GM18951 (cell line): ENCODE measurements at regions not wholly inside any gene's neighbourhood (a gene's known extent, or its start where the extent isn't known, plus 50 kb on each side); places are given as distances from the start of the nearest gene placed in this dataset.
"Not testable (repeated sequence)": the region's sequence is repeated elsewhere in the genome, so short reads cannot be mapped to it uniquely, and the experiment has no call there.

Experiments used
- POLR2A ChIP-seq: IDR thresholded peaks from 4 replicates; pipeline ENCODE4 v1.6.1; 2011; ENCODE audit warnings: mild to moderate bottlenecking; ENCODE audit not compliant: insufficient read length, insufficient read depth; ENCODE audit errors: extremely low read depth
- in situ Hi-C: fragments of 300-500 bp; cut with MboI; formaldehyde crosslinking; loops from one replicate; pipeline ENCODE4 v1.12.0; 2022; ENCODE audit warnings: low sequenced_read_pairs, mixed read lengths, inconsistent platforms; ENCODE audit not compliant: unreplicated experiment

DNA sequence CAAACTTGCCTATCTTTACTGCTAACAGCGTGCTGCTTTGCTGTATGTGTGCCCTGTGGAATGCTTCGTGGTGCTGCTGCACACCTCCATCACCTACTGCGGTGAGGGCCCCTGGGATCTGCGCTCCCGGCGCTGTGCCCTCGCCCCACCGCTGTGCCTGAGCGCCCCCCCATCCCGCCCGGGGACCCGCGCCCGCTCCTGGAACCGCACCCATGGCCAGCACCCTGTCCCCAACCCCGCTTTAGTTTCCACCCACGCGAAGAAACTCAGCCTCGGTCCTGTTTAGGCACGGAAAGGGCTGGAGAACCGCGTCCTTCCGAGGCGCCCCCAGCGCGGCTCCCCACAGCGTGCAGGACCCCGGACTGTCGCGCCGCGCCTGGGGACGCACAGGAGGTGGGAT, 373.4 kb downstream of the GOLGA6L6 start:
- in situ Hi-C loops = not testable (repeated sequence)

DNA sequence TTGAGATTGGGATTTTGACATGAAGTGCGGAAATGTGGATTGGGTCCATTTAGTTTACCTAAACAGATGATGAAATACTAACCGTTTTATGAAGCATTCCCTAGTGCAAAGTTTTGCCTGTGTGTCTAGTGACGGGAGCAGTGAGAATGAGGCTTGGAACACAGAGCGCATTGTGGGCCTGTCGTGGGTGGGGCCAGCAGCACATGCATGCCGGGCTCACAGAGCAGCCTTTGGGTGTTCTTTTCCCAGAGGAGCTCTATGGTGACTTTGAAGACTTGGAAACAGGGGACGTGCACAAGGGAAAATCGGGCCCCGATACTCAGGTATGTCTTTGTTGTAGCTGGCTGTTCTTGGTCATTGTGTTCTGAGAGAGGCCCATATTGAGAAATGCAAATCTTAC, 388.1 kb downstream of the GOLGA6L6 start:
- in situ Hi-C loops = not testable (repeated sequence)

DNA sequence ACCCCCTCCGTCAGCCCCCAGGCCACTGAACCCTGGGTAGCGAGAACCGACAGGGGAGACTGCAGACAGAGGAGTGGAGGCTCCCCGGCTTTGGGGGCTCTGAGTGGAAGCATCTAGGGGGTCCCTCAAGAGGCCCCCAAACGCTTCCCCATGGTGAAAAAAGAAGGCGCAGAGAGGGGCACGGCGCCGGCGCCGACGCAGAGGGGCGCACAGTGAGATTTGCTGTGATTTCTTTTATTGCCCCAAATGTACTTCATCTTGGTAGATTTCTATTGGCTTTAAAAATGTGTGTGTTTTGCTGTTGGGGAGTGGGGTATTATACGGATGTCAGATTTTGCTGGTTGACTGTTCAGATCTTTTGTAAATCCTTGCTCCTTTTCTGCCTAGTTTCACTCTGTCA, 392.9 kb downstream of the GOLGA6L6 start:
- in situ Hi-C loops = not testable (repeated sequence)

DNA sequence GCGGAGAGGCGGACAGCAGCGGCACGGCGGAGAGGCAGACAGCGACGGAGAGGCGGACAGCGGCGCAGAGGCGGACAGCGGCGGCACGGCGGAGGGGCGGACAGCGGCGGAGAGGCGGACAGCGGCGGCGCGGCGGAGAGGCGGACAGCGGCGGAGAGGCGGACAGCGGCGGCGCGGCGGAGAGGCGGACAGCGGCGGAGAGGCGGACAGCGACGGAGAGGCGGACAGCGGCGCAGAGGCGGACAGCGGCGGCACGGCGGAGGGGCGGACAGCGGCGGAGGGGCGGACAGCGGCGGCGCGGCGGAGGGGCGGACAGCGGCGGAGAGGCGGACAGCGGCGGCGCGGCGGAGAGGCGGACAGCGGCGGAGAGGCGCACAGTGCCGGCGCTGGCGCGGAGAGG, 393.6 kb downstream of the GOLGA6L6 start:
- in situ Hi-C loops = not testable (repeated sequence)

DNA sequence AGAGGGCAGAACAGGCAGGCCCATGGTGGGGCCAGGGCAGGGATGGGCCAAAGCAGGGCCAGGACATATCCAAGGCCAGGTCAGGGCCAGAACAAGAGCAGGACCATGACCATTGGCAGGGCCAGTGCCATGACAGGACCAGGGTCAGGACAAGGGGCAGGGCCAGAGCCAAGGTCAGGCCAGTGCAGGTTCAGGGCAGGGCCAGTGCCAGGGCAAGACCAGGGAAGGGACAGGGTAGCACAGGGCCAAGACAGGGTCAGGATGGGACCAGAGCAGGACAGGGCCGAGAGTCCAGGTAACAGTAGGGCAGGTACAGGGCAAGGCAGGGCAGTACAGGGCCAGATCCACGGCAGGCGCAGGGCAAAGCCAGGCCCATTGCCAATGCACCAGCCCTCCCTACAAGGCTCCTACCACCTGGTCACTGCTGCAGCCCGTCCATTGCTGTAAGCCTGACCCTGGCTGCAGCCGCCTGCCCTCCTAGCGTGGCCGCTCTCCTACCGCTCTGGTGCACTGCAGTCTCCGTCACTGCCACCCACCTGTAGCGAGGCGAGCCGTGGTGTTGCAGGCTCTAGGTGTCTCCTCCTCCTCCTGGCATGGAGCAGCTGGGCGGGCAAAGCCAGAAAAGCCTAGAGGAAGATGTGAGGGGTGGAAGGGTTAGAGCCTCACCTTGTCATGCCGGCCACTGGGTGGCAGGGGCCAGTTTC, 397.1 kb downstream of the GOLGA6L6 start:
- in situ Hi-C loops = not testable (repeated sequence)

DNA sequence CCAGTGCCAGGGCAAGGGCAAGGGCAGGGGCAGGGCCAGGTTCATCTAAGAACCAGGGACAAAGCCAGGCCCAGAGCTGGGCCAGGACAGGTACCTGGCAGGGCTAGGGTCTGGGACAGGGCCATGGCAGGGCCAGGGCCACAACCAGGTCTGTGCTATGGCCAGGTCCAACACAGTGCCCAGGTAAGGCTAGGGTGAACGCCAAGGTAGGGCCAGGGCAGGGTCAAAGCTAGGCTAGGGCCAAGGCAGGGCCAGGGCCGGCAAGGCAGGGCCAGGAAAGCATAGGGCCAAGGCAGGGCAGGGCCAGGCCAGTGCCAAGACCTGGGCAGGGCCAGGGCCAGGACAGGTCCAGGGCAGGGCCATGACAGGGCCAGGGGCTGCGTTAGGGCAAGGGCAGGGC, 398.7 kb downstream of the GOLGA6L6 start:
- in situ Hi-C loops = not testable (repeated sequence)

DNA sequence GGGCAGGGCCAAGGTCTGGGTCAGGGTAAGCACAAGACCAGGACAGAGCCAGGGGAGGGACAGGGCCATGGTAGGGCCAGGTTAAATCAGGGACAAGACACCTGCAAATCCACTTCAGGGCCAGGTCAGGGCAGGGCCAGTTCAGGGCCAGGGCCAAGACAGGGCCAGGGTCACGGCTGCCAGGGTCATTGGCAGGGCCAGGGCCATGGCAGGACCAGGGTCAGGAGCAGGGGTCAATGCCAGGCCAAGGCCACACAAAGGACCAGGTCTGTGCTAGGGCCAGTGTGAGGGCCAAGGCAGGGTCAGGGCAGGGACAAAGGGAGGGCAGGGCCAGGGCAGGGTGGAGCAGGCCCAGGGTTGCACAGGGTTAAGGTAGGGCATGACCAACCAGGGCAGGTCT, 399.2 kb downstream of the GOLGA6L6 start:
- in situ Hi-C loops = not testable (repeated sequence)

DNA sequence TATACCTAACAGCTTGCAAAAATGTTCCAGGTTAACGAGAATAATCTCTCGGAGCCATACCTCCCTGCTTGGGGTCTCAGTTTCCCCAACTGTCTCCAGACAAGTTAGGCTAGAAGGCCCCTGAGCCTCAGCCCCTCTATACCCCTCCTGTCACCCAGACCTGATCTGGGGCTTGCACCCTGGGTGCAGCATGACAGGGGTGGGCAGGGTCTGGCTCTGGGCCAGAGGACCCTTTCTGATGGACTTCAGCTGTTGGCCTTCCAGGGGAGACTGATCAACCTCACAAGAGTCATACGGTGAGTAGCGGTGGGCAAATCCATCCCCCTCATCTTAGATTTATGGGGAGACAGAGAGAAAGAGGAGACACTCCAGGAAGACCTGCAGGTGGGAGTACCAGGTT, 416.9 kb downstream of the GOLGA6L6 start:
- in situ Hi-C loops = not testable (repeated sequence)

DNA sequence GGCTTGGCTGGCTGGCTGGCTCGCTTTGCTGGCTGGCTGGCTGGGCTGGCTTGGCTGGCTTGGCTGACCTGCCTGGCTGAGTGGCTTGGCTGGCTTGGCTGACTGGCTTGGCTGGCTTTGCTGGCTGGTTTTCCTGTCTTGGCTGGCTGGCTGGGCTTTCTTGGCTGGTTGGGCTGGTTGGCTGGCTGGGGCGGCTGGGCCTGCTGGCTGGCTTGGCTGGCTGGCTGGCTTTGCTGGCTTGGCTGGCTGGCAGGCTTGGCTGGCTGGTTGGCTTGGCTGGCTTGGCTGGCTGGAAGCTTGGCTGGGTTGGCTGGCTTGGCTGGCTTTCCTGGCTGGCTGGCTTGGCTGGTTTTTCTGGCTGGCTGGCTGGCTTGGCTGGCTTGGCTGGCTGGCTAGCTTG, 435.6 kb downstream of the GOLGA6L6 start:
- in situ Hi-C loops = no loop called here
- TF ChIP-seq POLR2A = no peak

DNA sequence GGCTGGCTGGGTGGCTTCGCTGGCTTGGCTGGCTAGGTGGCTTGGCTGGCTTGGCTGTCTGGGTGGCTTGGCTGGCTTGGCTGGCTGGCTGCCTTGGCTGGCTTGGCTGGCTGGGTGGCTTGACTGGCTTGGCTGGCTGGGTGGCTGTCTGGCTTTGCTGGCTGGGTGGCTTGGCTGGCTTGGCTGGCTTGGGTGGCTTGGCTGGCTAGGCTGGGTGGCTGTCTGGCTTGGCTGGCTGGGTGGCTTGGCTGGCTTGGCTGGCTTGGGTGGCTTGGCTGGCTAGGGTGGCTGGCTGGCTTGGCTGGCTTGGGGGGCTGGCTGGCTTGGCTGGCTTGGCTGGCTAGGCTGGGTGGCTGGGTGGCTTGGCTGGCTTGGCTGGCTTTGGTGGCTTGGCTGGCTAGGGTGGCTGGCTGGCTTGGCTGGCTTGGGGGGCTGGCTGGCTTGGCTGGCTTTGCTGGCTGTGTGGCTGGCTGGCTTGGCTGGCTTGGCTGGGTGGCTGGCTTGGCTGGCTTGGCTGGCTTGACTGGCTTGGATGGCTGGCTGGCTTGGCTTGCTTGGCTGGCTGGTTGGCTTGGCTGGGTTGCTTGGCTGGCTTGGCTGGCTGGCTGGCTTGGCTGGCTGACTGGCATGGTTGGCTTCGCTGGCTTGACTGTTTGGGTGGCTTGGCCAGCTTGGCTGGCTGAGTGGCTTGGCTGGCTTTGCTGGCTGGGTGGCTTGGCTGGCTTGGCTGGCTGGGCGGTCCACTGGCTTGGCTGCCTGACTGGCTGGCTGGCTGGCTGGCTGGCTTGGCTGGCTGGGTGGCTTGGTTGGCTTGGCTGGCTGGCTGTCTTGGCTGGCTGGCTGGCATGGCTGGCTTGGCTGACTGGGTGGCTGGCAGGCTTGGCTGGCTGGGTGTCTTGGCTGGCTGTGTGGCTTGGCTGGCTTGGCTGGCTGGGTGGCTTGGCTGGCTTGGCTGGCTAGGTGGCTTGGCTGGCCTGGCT, 436.3 kb downstream of the GOLGA6L6 start:
- in situ Hi-C loops = not testable (repeated sequence)

DNA sequence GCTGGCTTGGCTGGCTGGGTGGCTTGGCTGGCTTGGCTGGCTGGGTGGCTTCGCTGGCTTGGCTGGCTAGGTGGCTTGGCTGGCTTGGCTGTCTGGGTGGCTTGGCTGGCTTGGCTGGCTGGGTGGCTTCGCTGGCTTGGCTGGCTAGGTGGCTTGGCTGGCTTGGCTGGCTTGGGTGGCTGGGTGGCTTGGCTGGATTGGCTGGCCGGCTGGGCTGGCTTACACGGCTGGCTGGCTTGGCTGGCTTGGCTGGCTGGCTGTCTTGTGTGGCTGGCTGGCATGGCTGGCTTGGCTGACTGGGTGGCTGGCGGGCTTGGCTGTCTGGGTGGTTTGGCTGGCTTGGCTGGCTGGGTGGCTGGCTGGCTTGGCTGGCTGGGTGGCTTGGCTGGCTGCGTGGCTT, 437.0 kb downstream of the GOLGA6L6 start:
- in situ Hi-C loops = not testable (repeated sequence)

DNA sequence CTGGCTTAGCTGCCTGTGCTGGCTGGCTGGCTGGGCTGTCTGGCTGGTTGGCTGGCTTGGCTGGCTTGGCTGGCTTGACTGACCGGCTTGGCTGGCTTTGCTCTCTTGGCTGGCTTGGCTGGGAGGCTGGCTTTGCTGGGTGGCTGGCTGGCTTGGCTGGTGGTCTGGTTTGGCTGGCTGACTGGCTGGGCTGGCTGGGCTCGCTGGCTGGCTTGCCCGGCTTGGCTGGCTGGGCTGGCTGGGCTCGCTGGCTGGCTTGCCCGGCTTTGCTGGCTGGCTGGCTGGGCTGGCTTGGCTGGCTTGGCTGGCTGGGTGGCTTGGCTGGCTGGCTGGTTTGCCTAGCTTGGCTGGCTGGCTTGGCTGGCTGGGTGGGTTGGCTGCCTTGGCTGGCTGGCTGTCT, 438.7 kb downstream of the GOLGA6L6 start:
- in situ Hi-C loops = not testable (repeated sequence)

DNA sequence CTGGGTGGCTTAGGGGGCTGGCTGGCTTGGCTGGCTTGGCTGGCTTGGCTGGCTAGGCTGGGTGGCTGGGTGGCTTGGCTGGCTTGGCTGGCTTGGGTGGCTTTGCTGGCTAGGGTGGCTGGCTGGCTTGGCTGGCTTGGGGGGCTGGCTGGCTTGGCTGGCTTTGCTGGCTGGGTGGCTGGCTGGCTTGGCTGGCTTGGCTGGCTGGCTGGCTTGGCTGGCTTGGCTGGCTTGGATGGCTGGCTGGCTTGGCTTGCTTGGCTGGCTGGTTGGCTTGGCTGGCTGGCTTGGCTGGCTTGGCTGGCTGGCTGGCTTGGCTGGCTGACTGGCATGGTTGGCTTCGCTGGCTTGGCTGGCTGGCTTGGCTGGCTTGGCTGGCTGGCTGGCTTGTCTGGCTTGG, 439.4 kb downstream of the GOLGA6L6 start:
- in situ Hi-C loops = not testable (repeated sequence)

DNA sequence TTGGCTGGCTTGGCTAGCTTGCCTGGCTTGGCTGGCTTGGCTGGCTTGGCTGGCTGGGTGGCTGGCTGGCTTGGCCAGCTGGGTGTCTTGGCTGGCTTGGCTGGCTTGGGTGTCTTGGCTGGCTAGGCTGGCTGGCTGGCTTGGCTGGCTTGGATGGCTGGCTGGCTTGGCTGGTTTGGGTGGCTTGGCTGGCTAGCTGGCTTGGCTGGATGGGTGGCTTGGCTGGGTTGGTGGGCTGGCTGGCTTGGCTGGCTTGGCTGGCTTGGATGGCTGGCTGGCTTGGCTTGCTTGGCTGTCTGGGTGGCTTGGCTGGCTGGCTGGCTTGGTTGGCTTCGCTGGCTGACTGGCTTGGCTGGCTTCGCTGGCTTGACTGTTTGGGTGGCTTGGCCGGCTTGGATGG, 440.3 kb downstream of the GOLGA6L6 start:
- in situ Hi-C loops = not testable (repeated sequence)

DNA sequence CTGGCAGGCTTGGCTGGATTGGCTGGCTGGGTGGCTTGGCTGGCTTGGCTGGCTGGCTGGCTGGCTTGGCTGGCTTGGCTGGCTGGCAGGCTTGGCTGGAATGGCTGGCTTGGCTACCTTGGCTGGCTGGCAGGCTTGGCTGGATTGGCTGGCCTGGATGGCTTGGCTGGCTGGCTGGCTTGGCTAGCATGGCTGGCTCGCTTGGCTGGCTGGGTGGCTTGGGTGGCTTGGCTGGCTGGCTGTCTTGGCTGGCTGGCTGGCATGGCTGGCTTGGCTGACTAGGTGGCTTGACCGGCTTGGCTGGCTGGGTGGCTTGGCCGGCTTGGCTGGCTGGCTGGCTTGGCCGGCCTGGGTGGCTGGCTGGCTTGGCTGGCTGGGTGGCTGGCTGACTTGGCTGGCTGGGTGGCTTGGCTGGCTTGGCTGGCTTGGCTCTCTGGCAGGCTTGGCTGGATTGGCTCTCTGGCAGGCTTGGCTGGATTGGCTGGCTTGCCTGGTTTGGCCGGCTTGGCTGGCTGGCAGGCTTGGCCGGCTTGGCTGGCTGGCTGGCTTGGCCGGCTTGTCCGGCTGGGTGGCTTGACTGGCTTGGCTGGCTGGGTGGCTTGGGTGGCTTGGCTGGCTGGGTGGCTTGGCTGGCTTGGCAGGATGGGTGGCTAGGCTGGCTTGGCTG, 440.9 kb downstream of the GOLGA6L6 start:
- in situ Hi-C loops = not testable (repeated sequence)

DNA sequence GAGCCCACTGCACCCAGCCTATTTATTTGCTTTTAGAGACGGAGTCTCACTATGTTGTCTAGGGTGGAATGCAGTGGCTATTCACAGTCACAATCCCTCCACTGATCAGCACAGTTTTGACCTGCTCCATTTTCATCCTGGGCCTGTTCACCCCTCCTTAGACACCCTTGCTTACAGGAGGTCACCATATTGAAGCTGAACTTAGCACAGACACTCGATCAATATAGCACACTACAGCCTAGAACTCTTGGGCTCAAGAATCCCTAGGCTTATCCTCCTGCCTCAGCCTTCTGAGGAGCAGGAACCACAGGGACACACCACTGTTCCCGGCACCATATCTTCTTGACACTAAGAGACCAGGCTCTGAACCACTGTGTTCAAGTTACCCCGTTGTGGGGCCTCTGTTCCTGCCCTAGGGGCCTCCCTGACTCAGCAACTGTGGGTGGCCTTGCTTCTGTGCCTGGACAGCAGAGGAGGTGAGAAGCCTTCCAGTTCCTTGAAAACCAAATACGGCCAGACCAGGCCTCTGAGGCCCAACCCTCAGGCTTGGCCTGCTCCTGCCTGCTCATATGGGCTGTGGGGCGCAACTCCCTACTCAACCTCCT, 445.8 kb downstream of the GOLGA6L6 start:
- in situ Hi-C loops = not testable (repeated sequence)

DNA sequence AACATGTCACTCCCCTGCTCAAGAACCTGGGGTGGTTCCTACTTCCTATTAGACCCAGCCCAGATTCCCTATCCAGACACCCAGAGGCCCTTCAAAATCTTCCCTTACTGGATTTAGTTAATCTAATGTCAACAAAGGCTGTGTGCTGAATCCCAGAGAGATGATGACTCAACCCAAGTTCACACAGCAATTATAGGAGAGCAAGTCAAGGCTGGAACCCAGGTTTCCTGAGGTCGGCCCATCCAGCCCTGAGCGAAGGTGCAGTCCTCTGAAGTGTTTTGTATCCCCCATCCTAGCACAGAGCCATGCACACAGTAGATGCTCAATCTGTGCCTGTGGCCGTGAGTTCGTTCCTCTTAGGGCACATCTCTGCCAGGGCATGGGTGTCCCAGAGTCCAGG, 452.1 kb downstream of the GOLGA6L6 start:
- in situ Hi-C loops = not testable (repeated sequence)

DNA sequence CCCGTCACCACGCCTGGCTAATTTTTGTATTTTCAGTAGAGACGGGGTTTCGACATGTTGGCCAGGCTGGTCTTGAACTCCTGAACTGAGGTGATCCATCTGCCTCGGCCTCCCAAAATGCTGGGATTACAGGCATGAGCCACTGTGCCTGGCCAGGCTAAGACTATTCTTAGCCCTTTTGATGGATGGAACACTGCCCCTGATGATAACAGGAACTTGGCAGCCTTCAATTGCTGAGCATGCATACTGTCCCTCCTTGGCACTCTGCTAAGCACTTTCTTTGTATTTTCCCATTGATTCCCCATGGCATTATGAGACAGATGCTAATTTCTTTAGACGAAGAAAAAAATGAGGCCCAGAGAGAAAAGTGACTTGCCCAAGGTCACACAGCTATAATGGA, 457.6 kb downstream of the GOLGA6L6 start:
- in situ Hi-C loops = not testable (repeated sequence)

DNA sequence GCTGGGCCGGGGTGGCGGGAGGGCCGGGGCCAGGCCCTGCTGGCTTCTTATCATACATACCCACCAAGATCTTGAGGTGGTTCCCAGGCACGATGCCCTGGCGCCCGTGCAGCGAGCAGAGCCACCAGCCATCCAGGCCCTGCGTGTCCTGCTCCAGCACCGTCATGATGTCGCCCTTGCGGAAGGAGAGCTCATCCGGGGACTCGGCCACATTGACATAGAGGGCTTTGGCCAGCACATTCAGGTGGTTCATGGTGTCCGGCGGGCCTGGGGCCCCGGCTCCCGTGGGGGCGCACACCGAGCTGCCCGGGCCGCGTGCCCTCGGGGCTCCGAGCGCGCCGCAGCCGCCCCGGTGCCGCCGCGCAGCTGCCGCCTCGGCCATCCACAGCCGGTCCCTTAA, 467.5 kb downstream of the GOLGA6L6 start:
- in situ Hi-C loops = loop anchor here (25.0 kb wide), 2 partner anchors 588 to 988 kb away; no protein-coding TSS in a partner anchor

DNA sequence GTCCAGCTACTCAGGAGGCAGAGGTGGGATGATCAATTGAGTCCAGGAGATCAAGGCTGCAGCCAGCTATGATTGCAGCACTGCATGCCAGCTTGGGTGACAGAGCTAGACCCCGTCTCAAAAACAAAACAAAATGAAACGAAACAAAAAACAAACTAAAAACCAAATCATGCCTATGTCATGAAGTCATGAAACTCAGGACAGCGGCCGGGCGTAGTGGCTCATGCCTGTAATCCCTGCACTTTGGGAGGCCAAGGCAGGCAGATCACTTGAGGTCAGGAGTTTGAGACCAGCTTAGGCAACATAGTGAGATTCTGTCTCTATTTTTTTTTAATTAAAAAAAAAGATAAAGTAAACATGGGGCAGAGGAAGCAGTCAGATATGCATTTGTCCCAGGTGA, 472.6 kb downstream of the GOLGA6L6 start:
- in situ Hi-C loops = loop anchor here (25.0 kb wide), 2 partner anchors 593 to 993 kb away; no protein-coding TSS in a partner anchor
